H9 (cell line): ENCODE measurements at regions not wholly inside any gene's neighbourhood (a gene's known extent, or its start where the extent isn't known, plus 50 kb on each side); places are given as distances from the start of the nearest gene placed in this dataset.

Experiments used
- DNase-seq: peaks from one replicate; pipeline ENCODE4 v3.0.0-alpha.2; 2017
- H2AFZ ChIP-seq: one replicate; pipeline ENCODE4 v1.6.1; 2013; ENCODE audit warnings: mild to moderate bottlenecking, low read length, control low read depth, moderate library complexity
- H2AK5ac ChIP-seq: 2 replicates; pipeline ENCODE4 v1.6.1; 2013; ENCODE audit warnings: low read length, control low read depth, mixed read lengths; ENCODE audit not compliant: insufficient read length
- H2BK120ac ChIP-seq: one replicate; pipeline ENCODE4 v1.6.1; 2013; ENCODE audit warnings: low read depth, mild to moderate bottlenecking, low read length, control low read depth, inconsistent platforms; ENCODE audit not compliant: poor library complexity, severe bottlenecking
- H2BK12ac ChIP-seq: 2 replicates; pipeline ENCODE4 v1.6.1; 2013; ENCODE audit warnings: low read length, control low read depth, mixed read lengths, low read depth; ENCODE audit not compliant: insufficient read length
- H2BK15ac ChIP-seq: 2 replicates; pipeline ENCODE4 v1.6.1; 2013; ENCODE audit warnings: low read depth, low read length, control low read depth
- H2BK20ac ChIP-seq: one replicate; pipeline ENCODE4 v1.6.1; 2013; ENCODE audit warnings: low read depth, mild to moderate bottlenecking, low read length, control low read depth, inconsistent platforms; ENCODE audit not compliant: poor library complexity, severe bottlenecking
- H2BK5ac ChIP-seq: 2 replicates; pipeline ENCODE4 v1.6.1; 2013; ENCODE audit warnings: low read length, control low read depth, mixed read lengths; ENCODE audit not compliant: insufficient read length
- H3K14ac ChIP-seq: 2 replicates; pipeline ENCODE4 v1.6.1; 2013; ENCODE audit warnings: low read length, control low read depth; ENCODE audit not compliant: insufficient read depth
- H3K18ac ChIP-seq: 2 replicates; pipeline ENCODE4 v1.6.1; 2013; ENCODE audit warnings: low read depth, mild to moderate bottlenecking, mixed read lengths, low read length, control low read depth; ENCODE audit not compliant: insufficient read length
- H3K23ac ChIP-seq: 2 replicates; pipeline ENCODE4 v1.6.1; 2013; ENCODE audit warnings: low read length, control low read depth, mixed read lengths, low read depth; ENCODE audit not compliant: insufficient read length
- H3K23me2 ChIP-seq: 2 replicates; pipeline ENCODE4 v1.6.1; 2013; ENCODE audit warnings: low read depth, mild to moderate bottlenecking, mixed read lengths, low read length, control low read depth; ENCODE audit not compliant: insufficient read length, poor library complexity, severe bottlenecking
- H3K27ac ChIP-seq: 2 replicates; pipeline ENCODE4 v1.5.1; 2013; ENCODE audit warnings: low read length, control low read depth, mixed read lengths, low read depth; ENCODE audit not compliant: insufficient read length
- H3K27me3 ChIP-seq: 2 replicates; pipeline ENCODE4 v1.6.1; 2013; ENCODE audit warnings: low read length, control low read depth, inconsistent platforms; ENCODE audit not compliant: insufficient read depth
- H3K4ac ChIP-seq: 2 replicates; pipeline ENCODE4 v1.6.1; 2013; ENCODE audit warnings: low read depth, mild to moderate bottlenecking, control low read depth, inconsistent platforms, low read length, moderate library complexity
- H3K4me1 ChIP-seq: 2 replicates; pipeline ENCODE4 v1.6.1; 2013; ENCODE audit warnings: low read length, control low read depth, inconsistent platforms; ENCODE audit not compliant: insufficient read depth
- H3K4me2 ChIP-seq: 2 replicates; pipeline ENCODE4 v1.6.1; 2013; ENCODE audit warnings: low read length, control low read depth, mixed read lengths; ENCODE audit not compliant: insufficient read length, insufficient read depth
- H3K56ac ChIP-seq: 2 replicates; pipeline ENCODE4 v1.6.1; 2013; ENCODE audit warnings: low read depth, mild to moderate bottlenecking, mixed read lengths, low read length, control low read depth; ENCODE audit not compliant: insufficient read length
- H3K79me1 ChIP-seq: 2 replicates; pipeline ENCODE4 v1.6.1; 2013; ENCODE audit warnings: low read depth, mild to moderate bottlenecking, moderate library complexity, low read length, control low read depth, inconsistent platforms; ENCODE audit not compliant: insufficient read depth, poor library complexity, severe bottlenecking
- H3K79me2 ChIP-seq: 2 replicates; pipeline ENCODE4 v1.6.1; 2013; ENCODE audit warnings: low read length, control low read depth, inconsistent platforms; ENCODE audit not compliant: insufficient read depth
- H3K9ac ChIP-seq: 2 replicates; pipeline ENCODE4 v1.6.1; 2013; ENCODE audit warnings: low read length, control low read depth, mixed read lengths; ENCODE audit not compliant: insufficient read length; ENCODE audit errors: extremely low read depth
- H3K9me3 ChIP-seq: one replicate; pipeline ENCODE4 v1.6.1; 2013; ENCODE audit warnings: low read depth, low read length, inconsistent platforms; ENCODE audit not compliant: control insufficient read depth
- H3T11ph ChIP-seq: one replicate; pipeline ENCODE4 v1.6.1; 2013; ENCODE audit warnings: mild to moderate bottlenecking, low read length, control low read depth, inconsistent platforms
- H4K20me1 ChIP-seq: one replicate; pipeline ENCODE4 v1.6.1; 2013; ENCODE audit not compliant: control insufficient read depth, insufficient read length, insufficient read depth
- H4K5ac ChIP-seq: 2 replicates; pipeline ENCODE4 v1.6.1; 2013; ENCODE audit warnings: low read depth, mild to moderate bottlenecking, mixed read lengths, low read length, control low read depth; ENCODE audit not compliant: insufficient read length
- H4K8ac ChIP-seq: replicated peaks from 2 replicates; pipeline ENCODE4 v1.6.1; 2013; ENCODE audit warnings: low read length, control low read depth, mixed read lengths, low read depth; ENCODE audit not compliant: insufficient read length
- H4K91ac ChIP-seq: 2 replicates; pipeline ENCODE4 v1.6.1; 2013; ENCODE audit warnings: low read depth, mild to moderate bottlenecking, moderate library complexity, mixed read lengths, low read length, control low read depth; ENCODE audit not compliant: insufficient read length
- H3K27ac Mint-ChIP-seq, 3 experiments: 2 replicates in 2 of 3; 3 replicates in 1 of 3; pipeline ENCODE4 v1.8.0; 2020 to 2021; ENCODE audit warnings: mixed read lengths in 3 of 3, mild to moderate bottlenecking in 1 of 3, moderate library complexity in 1 of 3
- H3K27me3 Mint-ChIP-seq: 2 replicates; pipeline ENCODE4 v1.8.0; 2021; ENCODE audit warnings: low read depth, mild to moderate bottlenecking, moderate library complexity, mixed read lengths
- H3K36me3 Mint-ChIP-seq, 3 experiments: 2 replicates in 2 of 3; 3 replicates in 1 of 3; pipeline ENCODE4 v1.8.0; 2020 to 2021; ENCODE audit warnings: low read depth in 3 of 3, mixed read lengths in 3 of 3; ENCODE audit not compliant: insufficient read depth in 1 of 3
- H3K4me1 Mint-ChIP-seq, 2 experiments: 2 replicates each; pipeline ENCODE4 v1.8.0; 2020; ENCODE audit warnings: mixed read lengths in 2 of 2
- H3K4me3 Mint-ChIP-seq, 2 experiments: 2 replicates in 1 of 2; 3 replicates in 1 of 2; pipeline ENCODE4 v1.8.0; 2020 to 2021; ENCODE audit warnings: mild to moderate bottlenecking in 2 of 2, mixed read lengths in 2 of 2, moderate library complexity in 1 of 2
- H3K9me3 Mint-ChIP-seq, 2 experiments: 2 replicates in 1 of 2; 3 replicates in 1 of 2; pipeline ENCODE4 v1.8.0; 2020; ENCODE audit warnings: mild to moderate bottlenecking in 2 of 2, mixed read lengths in 2 of 2, moderate library complexity in 1 of 2
- WGBS: extraction: QIAGEN DNeasy Blood & Tissue Kit; methylation state at CpG from one replicate; pipeline ENCODE4 v1.1.7; 2013; ENCODE audit warnings: missing lambda C conversion rate, low lambda C conversion rate, mixed read lengths; ENCODE audit not compliant: insufficient read length; ENCODE audit errors: extremely low coverage; 5-methylcytosine and 5-hydroxymethylcytosine counted together
- TF ChIP-seq, protein P1 (sequence below): fragments of 200-600 bp; sonication (generic); conservative IDR thresholded peaks from 3 replicates; pipeline ENCODE4 v1.8.0; 2021; ENCODE audit warnings: antibody characterized with exemption, mild to moderate bottlenecking

- Histone ChIP-seq H3K4me2 (no peak overlapping the region), H3K79me1 (no peaks in the 10 kb centered on the region), H4K20me1 (no peaks in the 10 kb centered on the region), H2BK120ac (no peak overlapping the region), H2BK15ac (no peak overlapping the region), H3K23ac (no peak overlapping the region), H4K5ac (no peak overlapping the region), H3K4me1 (no peaks in the 10 kb centered on the region), H3K9me3 (no peaks in the 10 kb centered on the region), H3K23me2 (no peaks in the 10 kb centered on the region), H2AFZ (no peak overlapping the region), H3K4ac (no peak overlapping the region), H4K91ac (no peak overlapping the region), H3K9ac (no peak overlapping the region), H3K27me3 (no peaks in the 10 kb centered on the region), H2BK5ac (no peak overlapping the region), H3K14ac (no peak overlapping the region), H3K79me2 (no peaks in the 10 kb centered on the region), H2AK5ac (no peak overlapping the region), H2BK20ac (no peak overlapping the region), H3K56ac (no peak overlapping the region), H4K8ac (no peak overlapping the region), H3K18ac (no peak overlapping the region), H3K27ac (no peak overlapping the region), H2BK12ac (no peak overlapping the region), H3T11ph (no peak overlapping the region)
- no CpG with 5 or more reads among the region's 1 CpG for WGBS
- no peak overlapping the region for H3K27ac Mint-ChIP-seq
- no peaks in the 10 kb centered on the region for H3K27me3 Mint-ChIP-seq
- TF ChIP-seq, protein P1, sequence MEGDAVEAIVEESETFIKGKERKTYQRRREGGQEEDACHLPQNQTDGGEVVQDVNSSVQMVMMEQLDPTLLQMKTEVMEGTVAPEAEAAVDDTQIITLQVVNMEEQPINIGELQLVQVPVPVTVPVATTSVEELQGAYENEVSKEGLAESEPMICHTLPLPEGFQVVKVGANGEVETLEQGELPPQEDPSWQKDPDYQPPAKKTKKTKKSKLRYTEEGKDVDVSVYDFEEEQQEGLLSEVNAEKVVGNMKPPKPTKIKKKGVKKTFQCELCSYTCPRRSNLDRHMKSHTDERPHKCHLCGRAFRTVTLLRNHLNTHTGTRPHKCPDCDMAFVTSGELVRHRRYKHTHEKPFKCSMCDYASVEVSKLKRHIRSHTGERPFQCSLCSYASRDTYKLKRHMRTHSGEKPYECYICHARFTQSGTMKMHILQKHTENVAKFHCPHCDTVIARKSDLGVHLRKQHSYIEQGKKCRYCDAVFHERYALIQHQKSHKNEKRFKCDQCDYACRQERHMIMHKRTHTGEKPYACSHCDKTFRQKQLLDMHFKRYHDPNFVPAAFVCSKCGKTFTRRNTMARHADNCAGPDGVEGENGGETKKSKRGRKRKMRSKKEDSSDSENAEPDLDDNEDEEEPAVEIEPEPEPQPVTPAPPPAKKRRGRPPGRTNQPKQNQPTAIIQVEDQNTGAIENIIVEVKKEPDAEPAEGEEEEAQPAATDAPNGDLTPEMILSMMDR: no peak
- H3K36me3 Mint-ChIP-seq: no peaks in the 10 kb centered on the region
- no peaks in the 10 kb centered on the region for H3K9me3 Mint-ChIP-seq
- peaks cover 0 to 4% of the 10 kb centered on the region in 2 experiments; a peak in 1 of 4 replicates for H3K4me1 Mint-ChIP-seq
- DNase-seq: no peak
- no peak overlapping the region for H3K4me3 Mint-ChIP-seq
Measured at GRCh38 chr7:23888958-23889357, 178.9 kb downstream of the STK31 start.
